ENCODE measurements at regions not wholly inside any gene's neighbourhood (a gene's known extent, or its start where the extent isn't known, plus 50 kb on each side); places are given as distances from the start of the nearest gene placed in this dataset.

GRCh38 chr10:128507066-128507465, 380.8 kb upstream of the MKI67 start:
- TF ChIP-seq CTCF (IDR thresholded peaks at IDR 0.05) = no peak
- TF ChIP-seq POLR2AphosphoS5 (IDR thresholded peaks at IDR 0.05; ENCODE audit: insufficient read depth in 1 of 2, low read depth in 1 of 2) = no peak
